ENCODE measurements at regions not wholly inside any gene's neighbourhood (a gene's known extent, or its start where the extent isn't known, plus 50 kb on each side); places are given as distances from the start of the nearest gene placed in this dataset.
"Not testable (repeated sequence)": the region's sequence is repeated elsewhere in the genome, so short reads cannot be mapped to it uniquely, and the experiment has no call there.

GRCh38 chr16:29147710-29148109 lies 162.9 kb downstream of the LAT start:
- CTCF ChIA-PET (ENCODE audit: low intra/inter-chr PET ratio, low total read pairs); H3K4me2 ChIP-seq (ENCODE audit: low read depth, low read length); H3K36me3 ChIP-seq (replicated peaks in 1 of 2; ENCODE audit: control insufficient read depth in 1 of 2, insufficient read depth in 2 of 2, low read length in 2 of 2); BruUV-seq (replicated peaks); ATAC-seq; H3K9ac ChIP-seq (ENCODE audit: insufficient read depth, low read depth, low read length); H3K27me3 ChIP-seq (ENCODE audit: control insufficient read depth in 1 of 2, insufficient read depth in 2 of 2, low read length in 2 of 2); H3K27ac ChIP-seq (ENCODE audit: extremely low read length, insufficient read depth, low read length); H3K4me3 ChIP-seq (replicated peaks in 1 of 3; ENCODE audit: insufficient read depth in 1 of 3, low read depth in 2 of 3, low read length in 3 of 3); intact Hi-C loops (cut with micrococcal nuclease; ENCODE audit: unreplicated experiment); in situ Hi-C loops (cut with HindIII; ENCODE audit: extremely low pct_ligation_motif_present, low pct_unique_long_range_greater_than_20kb); H2AFZ ChIP-seq (ENCODE audit: low read length); H4K20me1 ChIP-seq (ENCODE audit: insufficient read depth, low read length); DNase-seq (ENCODE audit: low spot score); H3K9me3 ChIP-seq (ENCODE audit: low read length); FAIRE-seq; H3K79me2 ChIP-seq (ENCODE audit: insufficient read depth, low read length): not testable (repeated sequence)
- WGBS (ENCODE audit: low lambda C conversion rate) = 18% methylated on average over 10 of the region's 10 CpGs
- POLR2A ChIA-PET = interaction anchor here (0.6 kb wide), 1 partner anchor 284 kb away, joined by 3 read pairs; no protein-coding TSS in a partner anchor
- peaks cover 50% of the 10 kb centered on the region for H3K4me1 ChIP-seq (ENCODE audit: insufficient read depth, low read length)

DNA sequence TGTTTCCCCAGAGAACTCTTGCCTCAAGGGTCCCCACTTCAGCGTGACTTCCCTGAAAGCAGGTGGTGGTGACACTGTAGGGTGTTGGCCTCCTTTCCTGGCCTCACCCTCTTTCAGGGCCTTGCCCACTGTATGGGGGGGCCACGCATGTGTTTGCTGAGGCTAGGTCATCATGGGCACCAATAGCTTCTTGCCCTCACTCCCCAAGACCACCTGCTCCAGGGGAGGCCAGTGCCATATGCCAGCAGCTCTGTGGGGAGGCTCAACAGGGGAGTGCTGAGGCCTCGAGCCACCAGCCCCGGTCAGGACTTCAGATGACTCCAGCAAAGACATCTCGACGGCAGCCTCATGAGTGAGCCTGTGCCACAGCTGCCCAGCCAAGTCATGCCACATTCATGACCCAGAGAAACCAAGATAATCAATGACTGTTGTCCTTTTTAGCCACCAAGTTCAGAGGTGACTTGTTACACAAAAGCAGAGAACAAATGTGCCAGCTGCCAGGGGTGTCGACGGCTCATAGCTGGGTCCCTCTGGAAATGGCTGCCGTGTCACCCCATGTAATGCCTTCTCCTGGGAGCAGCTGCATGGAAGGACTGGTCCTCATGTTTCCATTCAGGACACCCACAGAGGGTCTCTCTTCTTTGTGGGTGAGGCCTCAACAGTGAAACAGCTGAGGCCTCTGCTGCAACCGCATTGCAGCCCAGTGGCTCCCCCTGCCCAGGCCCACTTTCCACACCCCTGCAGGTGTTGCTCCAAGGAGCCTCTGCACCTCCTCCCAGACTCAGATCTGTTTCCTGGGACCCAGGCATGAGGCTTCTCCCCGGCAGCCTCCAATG lies 162.2 kb downstream of the LAT start:
- DNase-seq (ENCODE audit: low spot score); CTCF ChIA-PET (ENCODE audit: low intra/inter-chr PET ratio, low total read pairs); intact Hi-C loops (cut with micrococcal nuclease; ENCODE audit: unreplicated experiment); H4K20me1 ChIP-seq (ENCODE audit: insufficient read depth, low read length); H3K9me3 ChIP-seq (ENCODE audit: low read length); FAIRE-seq; H3K27ac ChIP-seq (ENCODE audit: extremely low read length, insufficient read depth, low read length); H3K4me2 ChIP-seq (ENCODE audit: low read depth, low read length); ATAC-seq; H3K36me3 ChIP-seq (replicated peaks in 1 of 2; ENCODE audit: control insufficient read depth in 1 of 2, insufficient read depth in 2 of 2, low read length in 2 of 2); H3K4me3 ChIP-seq (replicated peaks in 1 of 3; ENCODE audit: insufficient read depth in 1 of 3, low read depth in 2 of 3, low read length in 3 of 3); BruUV-seq (replicated peaks); H3K9ac ChIP-seq (ENCODE audit: insufficient read depth, low read depth, low read length); H3K27me3 ChIP-seq (ENCODE audit: control insufficient read depth in 1 of 2, insufficient read depth in 2 of 2, low read length in 2 of 2); H2AFZ ChIP-seq (ENCODE audit: low read length); H3K79me2 ChIP-seq (ENCODE audit: insufficient read depth, low read length); in situ Hi-C loops (cut with HindIII; ENCODE audit: extremely low pct_ligation_motif_present, low pct_unique_long_range_greater_than_20kb): not testable (repeated sequence)
- peaks cover 44% of the 10 kb centered on the region for H3K4me1 ChIP-seq (ENCODE audit: insufficient read depth, low read length)
- POLR2A ChIA-PET = interaction anchor here (0.6 kb wide), 1 partner anchor 284 kb away, joined by 3 read pairs; no protein-coding TSS in a partner anchor
- WGBS (ENCODE audit: low lambda C conversion rate) = 53% methylated on average over 8 of the region's 11 CpGs
- peak; percentile 8; the same call in 1 of the 2 replicates for TF ChIP-seq ZNF687 (CRISPR knock-in tag; IDR thresholded peaks at IDR 0.05)

All from HepG2 (cell line).